ENCODE measurements at regions not wholly inside any gene's neighbourhood (a gene's known extent, or its start where the extent isn't known, plus 50 kb on each side); places are given as distances from the start of the nearest gene placed in this dataset.

DNA sequence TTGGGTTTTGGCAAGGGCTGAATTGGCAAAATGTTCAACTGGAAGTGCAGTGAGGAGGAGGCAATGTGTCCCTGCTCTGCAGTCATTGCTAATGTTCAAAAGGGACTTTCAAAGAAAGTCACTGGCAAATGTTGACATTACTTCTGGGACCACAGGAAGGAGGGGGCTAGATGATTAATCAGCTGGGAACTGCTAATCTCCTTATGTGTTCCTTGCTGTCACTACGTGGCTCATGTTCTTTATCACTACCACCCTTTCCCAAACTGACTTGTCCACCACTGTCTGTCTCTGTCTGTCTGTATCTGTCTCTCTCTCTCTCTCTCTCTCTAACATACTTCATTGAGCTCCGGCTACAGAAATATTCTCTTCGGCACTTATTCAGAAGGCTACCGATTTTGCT, 86.9 kb upstream of the MTPN start:
- DNase-seq (ENCODE audit: low spot score), result no peak
- TF ChIP-seq YY1 (IDR thresholded peaks at IDR 0.05) (no peak), RAD21 (IDR thresholded peaks at IDR 0.05) (no peak), RXRA (IDR thresholded peaks at IDR 0.05) (no peak), HNF4G (IDR thresholded peaks at IDR 0.05) (no peak), GABPA (IDR thresholded peaks at IDR 0.05 in 1 of 2, conservative IDR thresholded peaks at IDR 0.05 in 1 of 2) (no peak), NR2F2 (IDR thresholded peaks at IDR 0.05) (no peak), CTCF (IDR thresholded peaks at IDR 0.05; ENCODE audit: low read depth, low read length, missing input control) (no peak), TAF1 (conservative IDR thresholded peaks at IDR 0.05) (no peak), ZBTB33 (IDR thresholded peaks at IDR 0.05) (no peak), FOXA1 (IDR thresholded peaks at IDR 0.05) (no peak), EGR1 (IDR thresholded peaks at IDR 0.05; ENCODE audit: low read depth in 2 of 2) (no peak)
- TF ChIP-seq, protein P1, sequence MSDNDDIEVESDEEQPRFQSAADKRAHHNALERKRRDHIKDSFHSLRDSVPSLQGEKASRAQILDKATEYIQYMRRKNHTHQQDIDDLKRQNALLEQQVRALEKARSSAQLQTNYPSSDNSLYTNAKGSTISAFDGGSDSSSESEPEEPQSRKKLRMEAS (IDR thresholded peaks at IDR 0.05), result no peak
- TF ChIP-seq, protein P2, sequence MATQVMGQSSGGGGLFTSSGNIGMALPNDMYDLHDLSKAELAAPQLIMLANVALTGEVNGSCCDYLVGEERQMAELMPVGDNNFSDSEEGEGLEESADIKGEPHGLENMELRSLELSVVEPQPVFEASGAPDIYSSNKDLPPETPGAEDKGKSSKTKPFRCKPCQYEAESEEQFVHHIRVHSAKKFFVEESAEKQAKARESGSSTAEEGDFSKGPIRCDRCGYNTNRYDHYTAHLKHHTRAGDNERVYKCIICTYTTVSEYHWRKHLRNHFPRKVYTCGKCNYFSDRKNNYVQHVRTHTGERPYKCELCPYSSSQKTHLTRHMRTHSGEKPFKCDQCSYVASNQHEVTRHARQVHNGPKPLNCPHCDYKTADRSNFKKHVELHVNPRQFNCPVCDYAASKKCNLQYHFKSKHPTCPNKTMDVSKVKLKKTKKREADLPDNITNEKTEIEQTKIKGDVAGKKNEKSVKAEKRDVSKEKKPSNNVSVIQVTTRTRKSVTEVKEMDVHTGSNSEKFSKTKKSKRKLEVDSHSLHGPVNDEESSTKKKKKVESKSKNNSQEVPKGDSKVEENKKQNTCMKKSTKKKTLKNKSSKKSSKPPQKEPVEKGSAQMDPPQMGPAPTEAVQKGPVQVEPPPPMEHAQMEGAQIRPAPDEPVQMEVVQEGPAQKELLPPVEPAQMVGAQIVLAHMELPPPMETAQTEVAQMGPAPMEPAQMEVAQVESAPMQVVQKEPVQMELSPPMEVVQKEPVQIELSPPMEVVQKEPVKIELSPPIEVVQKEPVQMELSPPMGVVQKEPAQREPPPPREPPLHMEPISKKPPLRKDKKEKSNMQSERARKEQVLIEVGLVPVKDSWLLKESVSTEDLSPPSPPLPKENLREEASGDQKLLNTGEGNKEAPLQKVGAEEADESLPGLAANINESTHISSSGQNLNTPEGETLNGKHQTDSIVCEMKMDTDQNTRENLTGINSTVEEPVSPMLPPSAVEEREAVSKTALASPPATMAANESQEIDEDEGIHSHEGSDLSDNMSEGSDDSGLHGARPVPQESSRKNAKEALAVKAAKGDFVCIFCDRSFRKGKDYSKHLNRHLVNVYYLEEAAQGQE (IDR thresholded peaks at IDR 0.05), result no peak
- Histone ChIP-seq H3K36me3 (ENCODE audit: control insufficient read depth in 4 of 4, insufficient read depth in 3 of 4, low read depth in 1 of 4, low read length in 3 of 4) (no peaks in the 10 kb centered on the region), H3K4me3 (ENCODE audit: low read depth in 1 of 3, low read length in 3 of 3) (no peak overlapping the region), H3K27ac (ENCODE audit: low read depth in 1 of 2, low read length in 2 of 2) (no peak overlapping the region), H3K27me3 (ENCODE audit: control insufficient read depth in 4 of 4, insufficient read depth in 4 of 4, low read length in 3 of 4) (no peaks in the 10 kb centered on the region), H3K9ac (ENCODE audit: low read depth in 1 of 2, low read length in 2 of 2) (no peak overlapping the region), H3K4me1 (ENCODE audit: control insufficient read depth in 4 of 4, insufficient read depth in 4 of 4, low read length in 3 of 4) (no peaks in the 10 kb centered on the region), H3K9me3 (ENCODE audit: control insufficient read depth in 4 of 4, low read length in 3 of 4) (no peaks in the 10 kb centered on the region)
- WGBS, result 58% methylated on average over 4 of the region's 4 CpGs

GRCh38 chr7:136063326-136063666, 86.1 kb upstream of the MTPN start:
- H3K27ac ChIP-seq (ENCODE audit: low read depth in 1 of 2, low read length in 2 of 2), result no peak overlapping the region
- no peak for DNase-seq (ENCODE audit: low spot score)
- no peak overlapping the region for H3K9ac ChIP-seq (ENCODE audit: low read depth in 1 of 2, low read length in 2 of 2)
- TF ChIP-seq JUND (IDR thresholded peaks at IDR 0.05) (no peak), TAF1 (conservative IDR thresholded peaks at IDR 0.05) (no peak), ATF3 (IDR thresholded peaks at IDR 0.05) (no peak), RAD21 (IDR thresholded peaks at IDR 0.05) (no peak), CTCF (IDR thresholded peaks at IDR 0.05; ENCODE audit: low read depth, low read length, missing input control) (no peak), HNF4A (conservative IDR thresholded peaks at IDR 0.05) (no peak), NR2F2 (IDR thresholded peaks at IDR 0.05) (no peak), FOXA2 (IDR thresholded peaks at IDR 0.05) (no peak), RXRA (IDR thresholded peaks at IDR 0.05) (no peak)
- no peaks in the 10 kb centered on the region for H3K9me3 ChIP-seq (ENCODE audit: control insufficient read depth in 4 of 4, low read length in 3 of 4)
- WGBS, result 76% methylated on average over 3 of the region's 3 CpGs
- no peaks in the 10 kb centered on the region for H3K36me3 ChIP-seq (ENCODE audit: control insufficient read depth in 4 of 4, insufficient read depth in 3 of 4, low read depth in 1 of 4, low read length in 3 of 4)
- no peaks in the 10 kb centered on the region for H3K27me3 ChIP-seq (ENCODE audit: control insufficient read depth in 4 of 4, insufficient read depth in 4 of 4, low read length in 3 of 4)
- H3K4me1 ChIP-seq (ENCODE audit: control insufficient read depth in 4 of 4, insufficient read depth in 4 of 4, low read length in 3 of 4), result no peaks in the 10 kb centered on the region
- H3K4me3 ChIP-seq (ENCODE audit: low read depth in 1 of 3, low read length in 3 of 3), result no peak overlapping the region

Data from liver (tissue), 8 donors.